GM23338 (cell line): ENCODE measurements at regions not wholly inside any gene's neighbourhood (a gene's known extent, or its start where the extent isn't known, plus 50 kb on each side); places are given as distances from the start of the nearest gene placed in this dataset.

Source experiments
- ATAC-seq: fragments of 200-7000 bp; cut with Tn5 transposase; 3 replicates; pipeline ENCODE4 v1.9.1; 2020
- DNase-seq: peaks from one replicate; pipeline ENCODE4 v3.0.0-alpha.2; 2015; ENCODE audit warnings: low spot score
- H2AFZ ChIP-seq: fragments of 200-600 bp; sonication (generic); 2 replicates; pipeline ENCODE4 v1.8.0; 2016; ENCODE audit warnings: antibody characterized with exemption, mild to moderate bottlenecking, moderate library complexity
- H3F3A ChIP-seq: fragments of 200-600 bp; sonication (generic); replicated peaks from 2 replicates; pipeline ENCODE4 v1.8.0; 2017; ENCODE audit warnings: antibody characterized with exemption, mixed run types, low read depth
- H3K27ac ChIP-seq: fragments of 200-600 bp; sonication (generic); 2 replicates; pipeline ENCODE4 v1.6.1; 2016; ENCODE audit warnings: low read depth
- H3K27me3 ChIP-seq: fragments of 200-600 bp; sonication (generic); 2 replicates; pipeline ENCODE4 v1.8.0; 2016; ENCODE audit warnings: mild to moderate bottlenecking, mixed run types, moderate library complexity; ENCODE audit not compliant: insufficient read depth
- H3K36me3 ChIP-seq: fragments of 200-600 bp; sonication (generic); 2 replicates; pipeline ENCODE4 v1.8.0; 2016; ENCODE audit warnings: mild to moderate bottlenecking; ENCODE audit not compliant: insufficient read depth
- H3K4me1 ChIP-seq: fragments of 200-600 bp; sonication (generic); 2 replicates; pipeline ENCODE4 v1.8.0; 2016; ENCODE audit warnings: mild to moderate bottlenecking, moderate library complexity; ENCODE audit not compliant: insufficient read depth
- H3K4me2 ChIP-seq: fragments of 200-600 bp; sonication (generic); 2 replicates; pipeline ENCODE4 v1.7.1; 2017; ENCODE audit warnings: mixed run types
- H3K4me3 ChIP-seq: fragments of 200-600 bp; sonication (generic); 2 replicates; pipeline ENCODE4 v1.6.1; 2016; ENCODE audit warnings: mixed run types
- H3K79me2 ChIP-seq: fragments of 200-600 bp; sonication (generic); replicated peaks from 2 replicates; pipeline ENCODE4 v1.8.0; 2017; ENCODE audit warnings: mild to moderate bottlenecking; ENCODE audit not compliant: insufficient read depth
- H3K9me2 ChIP-seq: fragments of 200-600 bp; sonication (generic); 2 replicates; pipeline ENCODE4 v1.8.0; 2017; ENCODE audit not compliant: insufficient read depth
- H4K20me1 ChIP-seq: fragments of 200-600 bp; sonication (generic); replicated peaks from 2 replicates; pipeline ENCODE4 v1.8.0; 2017; ENCODE audit warnings: mild to moderate bottlenecking; ENCODE audit not compliant: insufficient read depth
- H3K27ac Mint-ChIP-seq: 2 replicates; pipeline ENCODE4 v1.8.0; 2020; ENCODE audit warnings: inconsistent platforms, mild to moderate bottlenecking, moderate library complexity, mixed read lengths
- H3K27me3 Mint-ChIP-seq: 3 replicates; pipeline ENCODE4 v1.8.0; 2022; ENCODE audit warnings: low read depth, mild to moderate bottlenecking, moderate library complexity, mixed read lengths, inconsistent platforms; ENCODE audit not compliant: insufficient read depth, poor library complexity
- H3K36me3 Mint-ChIP-seq: 3 replicates; pipeline ENCODE4 v1.8.0; 2021; ENCODE audit warnings: low read depth, mild to moderate bottlenecking, inconsistent platforms, moderate library complexity, mixed read lengths
- H3K4me1 Mint-ChIP-seq: 3 replicates; pipeline ENCODE4 v1.8.0; 2020; ENCODE audit warnings: mild to moderate bottlenecking, inconsistent platforms, mixed read lengths
- H3K4me3 Mint-ChIP-seq: 3 replicates; pipeline ENCODE4 v1.8.0; 2021; ENCODE audit warnings: moderate library complexity, mild to moderate bottlenecking, inconsistent platforms, mixed read lengths
- H3K9me3 Mint-ChIP-seq: 3 replicates; pipeline ENCODE4 v1.8.0; 2020; ENCODE audit warnings: moderate library complexity, mild to moderate bottlenecking, inconsistent platforms, mixed read lengths
- CREB1 ChIP-seq: fragments of 250-450 bp; sonication (Bioruptor Pico); IDR thresholded peaks from 2 replicates; pipeline ENCODE4 v1.5.0; 2020; ENCODE audit warnings: low read depth, mild to moderate bottlenecking, moderate library complexity
- EZH2phosphoT487 ChIP-seq: fragments of 200-600 bp; sonication (generic); IDR thresholded peaks from one replicate; pipeline ENCODE4 v1.8.1; 2018; ENCODE audit warnings: antibody characterized with exemption; ENCODE audit not compliant: unreplicated experiment
- JUNB ChIP-seq: IDR thresholded peaks from one replicate; pipeline ENCODE4 v1.6.1; 2016; ENCODE audit warnings: antibody characterized with exemption; ENCODE audit not compliant: unreplicated experiment
- POLR2AphosphoS5 ChIP-seq: IDR thresholded peaks from 2 replicates; pipeline ENCODE4 v1.6.1; 2016; ENCODE audit warnings: antibody characterized with exemption, low read depth
- STAT1 ChIP-seq: IDR thresholded peaks from one replicate; pipeline ENCODE4 v1.6.1; 2016; ENCODE audit warnings: antibody characterized with exemption; ENCODE audit not compliant: unreplicated experiment
- ZNF114 ChIP-seq: fragments of 250-450 bp; sonication (Bioruptor Pico); IDR thresholded peaks from 2 replicates; pipeline ENCODE4 v1.5.0; 2020; ENCODE audit warnings: mild to moderate bottlenecking, moderate library complexity
- TF ChIP-seq, protein P1 (sequence below): IDR thresholded peaks from one replicate; pipeline ENCODE4 v1.6.1; 2018; ENCODE audit warnings: antibody characterized with exemption; ENCODE audit not compliant: unreplicated experiment
- TF ChIP-seq, protein P2 (sequence below), 2 experiments: fragments of 200-600 bp in 1 of 2; sonication (generic) in 1 of 2; conservative IDR thresholded peaks; 2 replicates each; pipeline versions ENCODE4 v1.5.1 to v1.6.1; 2016 to 2017; ENCODE audit warnings: antibody characterized with exemption in 2 of 2, low read depth in 2 of 2, mild to moderate bottlenecking in 2 of 2, moderate library complexity in 1 of 2
- TF ChIP-seq, protein P3 (sequence below): IDR thresholded peaks from 2 replicates; pipeline ENCODE4 v1.6.1; 2016; ENCODE audit warnings: antibody characterized with exemption

DNA sequence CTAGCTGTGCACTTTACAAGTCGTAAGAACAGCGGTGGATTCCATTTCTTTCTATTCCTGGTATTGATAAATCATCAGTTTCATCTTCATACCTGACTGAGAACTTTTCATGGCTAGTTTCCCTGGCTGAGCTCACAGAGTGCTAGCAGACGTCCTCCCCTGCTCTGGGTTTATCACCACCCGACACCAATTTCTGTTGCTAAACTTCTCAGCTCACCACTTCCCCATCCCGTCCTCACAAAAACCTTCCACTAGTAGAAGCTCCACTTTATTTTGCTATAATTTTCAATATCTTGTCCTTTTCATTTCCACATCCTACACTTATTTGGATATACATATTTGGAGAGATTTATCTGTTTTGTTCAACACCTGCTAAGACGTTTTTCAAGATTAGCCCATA, 869.4 kb upstream of the FRG1 start (continued):
- TF ChIP-seq, protein P1, sequence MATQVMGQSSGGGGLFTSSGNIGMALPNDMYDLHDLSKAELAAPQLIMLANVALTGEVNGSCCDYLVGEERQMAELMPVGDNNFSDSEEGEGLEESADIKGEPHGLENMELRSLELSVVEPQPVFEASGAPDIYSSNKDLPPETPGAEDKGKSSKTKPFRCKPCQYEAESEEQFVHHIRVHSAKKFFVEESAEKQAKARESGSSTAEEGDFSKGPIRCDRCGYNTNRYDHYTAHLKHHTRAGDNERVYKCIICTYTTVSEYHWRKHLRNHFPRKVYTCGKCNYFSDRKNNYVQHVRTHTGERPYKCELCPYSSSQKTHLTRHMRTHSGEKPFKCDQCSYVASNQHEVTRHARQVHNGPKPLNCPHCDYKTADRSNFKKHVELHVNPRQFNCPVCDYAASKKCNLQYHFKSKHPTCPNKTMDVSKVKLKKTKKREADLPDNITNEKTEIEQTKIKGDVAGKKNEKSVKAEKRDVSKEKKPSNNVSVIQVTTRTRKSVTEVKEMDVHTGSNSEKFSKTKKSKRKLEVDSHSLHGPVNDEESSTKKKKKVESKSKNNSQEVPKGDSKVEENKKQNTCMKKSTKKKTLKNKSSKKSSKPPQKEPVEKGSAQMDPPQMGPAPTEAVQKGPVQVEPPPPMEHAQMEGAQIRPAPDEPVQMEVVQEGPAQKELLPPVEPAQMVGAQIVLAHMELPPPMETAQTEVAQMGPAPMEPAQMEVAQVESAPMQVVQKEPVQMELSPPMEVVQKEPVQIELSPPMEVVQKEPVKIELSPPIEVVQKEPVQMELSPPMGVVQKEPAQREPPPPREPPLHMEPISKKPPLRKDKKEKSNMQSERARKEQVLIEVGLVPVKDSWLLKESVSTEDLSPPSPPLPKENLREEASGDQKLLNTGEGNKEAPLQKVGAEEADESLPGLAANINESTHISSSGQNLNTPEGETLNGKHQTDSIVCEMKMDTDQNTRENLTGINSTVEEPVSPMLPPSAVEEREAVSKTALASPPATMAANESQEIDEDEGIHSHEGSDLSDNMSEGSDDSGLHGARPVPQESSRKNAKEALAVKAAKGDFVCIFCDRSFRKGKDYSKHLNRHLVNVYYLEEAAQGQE = no peak
- no peak for TF ChIP-seq POLR2AphosphoS5
- no peak for TF ChIP-seq ZNF114 (CRISPR knock-in tag)

DNA sequence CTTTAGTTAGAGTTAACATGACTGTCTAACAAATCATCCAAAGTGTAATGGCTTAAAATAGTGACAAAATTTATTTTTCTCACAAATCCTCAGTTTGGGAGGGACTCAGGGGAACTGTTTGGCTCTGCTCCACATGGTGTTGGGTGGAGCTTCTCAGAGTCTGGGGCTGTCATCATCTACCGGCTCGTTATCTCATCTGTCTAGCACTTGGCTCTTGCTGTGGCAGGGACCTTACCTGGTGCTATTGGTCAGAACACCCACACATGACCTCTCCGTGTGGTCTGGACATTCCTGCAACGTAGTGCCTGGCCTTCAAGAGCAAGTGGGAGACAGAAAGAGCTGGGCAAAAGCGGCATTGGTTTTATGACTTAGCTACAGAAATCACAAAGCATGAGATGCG, 866.9 kb upstream of the FRG1 start:
- Histone ChIP-seq H3K4me1 (no peaks in the 10 kb centered on the region), H3K4me3 (no peak overlapping the region), H3K79me2 (no peaks in the 10 kb centered on the region), H4K20me1 (no peaks in the 10 kb centered on the region), H3K9me2 (peaks cover 4% of the 10 kb centered on the region), H3K4me2 (no peak overlapping the region), H3K27me3 (no peaks in the 10 kb centered on the region), H3F3A (no peaks in the 10 kb centered on the region), H3K27ac (no peak overlapping the region), H3K36me3 (no peaks in the 10 kb centered on the region), H2AFZ (no peak overlapping the region)
- ATAC-seq (no peak), DNase-seq (no peak)
- Mint-ChIP-seq H3K9me3 (peaks cover 8% of the 10 kb centered on the region; the same call in 1 of the 3 replicates), H3K27ac (no peak overlapping the region), H3K4me3 (no peak overlapping the region), H3K36me3 (peaks cover 5% of the 10 kb centered on the region; the same call in 2 of the 3 replicates), H3K27me3 (peaks cover 1% of the 10 kb centered on the region), H3K4me1 (no peaks in the 10 kb centered on the region)
- TF ChIP-seq, protein P2, sequence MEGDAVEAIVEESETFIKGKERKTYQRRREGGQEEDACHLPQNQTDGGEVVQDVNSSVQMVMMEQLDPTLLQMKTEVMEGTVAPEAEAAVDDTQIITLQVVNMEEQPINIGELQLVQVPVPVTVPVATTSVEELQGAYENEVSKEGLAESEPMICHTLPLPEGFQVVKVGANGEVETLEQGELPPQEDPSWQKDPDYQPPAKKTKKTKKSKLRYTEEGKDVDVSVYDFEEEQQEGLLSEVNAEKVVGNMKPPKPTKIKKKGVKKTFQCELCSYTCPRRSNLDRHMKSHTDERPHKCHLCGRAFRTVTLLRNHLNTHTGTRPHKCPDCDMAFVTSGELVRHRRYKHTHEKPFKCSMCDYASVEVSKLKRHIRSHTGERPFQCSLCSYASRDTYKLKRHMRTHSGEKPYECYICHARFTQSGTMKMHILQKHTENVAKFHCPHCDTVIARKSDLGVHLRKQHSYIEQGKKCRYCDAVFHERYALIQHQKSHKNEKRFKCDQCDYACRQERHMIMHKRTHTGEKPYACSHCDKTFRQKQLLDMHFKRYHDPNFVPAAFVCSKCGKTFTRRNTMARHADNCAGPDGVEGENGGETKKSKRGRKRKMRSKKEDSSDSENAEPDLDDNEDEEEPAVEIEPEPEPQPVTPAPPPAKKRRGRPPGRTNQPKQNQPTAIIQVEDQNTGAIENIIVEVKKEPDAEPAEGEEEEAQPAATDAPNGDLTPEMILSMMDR (conservative IDR thresholded peaks at IDR 0.05; ENCODE audit: low read depth in 2 of 2) = no peak
- TF ChIP-seq JUNB = no peak
- TF ChIP-seq, protein P1 = no peak
- TF ChIP-seq POLR2AphosphoS5 = no peak
- no peak for TF ChIP-seq EZH2phosphoT487
- TF ChIP-seq, protein P3, sequence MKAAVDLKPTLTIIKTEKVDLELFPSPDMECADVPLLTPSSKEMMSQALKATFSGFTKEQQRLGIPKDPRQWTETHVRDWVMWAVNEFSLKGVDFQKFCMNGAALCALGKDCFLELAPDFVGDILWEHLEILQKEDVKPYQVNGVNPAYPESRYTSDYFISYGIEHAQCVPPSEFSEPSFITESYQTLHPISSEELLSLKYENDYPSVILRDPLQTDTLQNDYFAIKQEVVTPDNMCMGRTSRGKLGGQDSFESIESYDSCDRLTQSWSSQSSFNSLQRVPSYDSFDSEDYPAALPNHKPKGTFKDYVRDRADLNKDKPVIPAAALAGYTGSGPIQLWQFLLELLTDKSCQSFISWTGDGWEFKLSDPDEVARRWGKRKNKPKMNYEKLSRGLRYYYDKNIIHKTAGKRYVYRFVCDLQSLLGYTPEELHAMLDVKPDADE = no peak
- no peak for TF ChIP-seq ZNF114 (CRISPR knock-in tag)
- no peak for TF ChIP-seq STAT1
- no peak for TF ChIP-seq CREB1 (CRISPR knock-in tag)
